HG03139 (cell line): ENCODE measurements at regions not wholly inside any gene's neighbourhood (a gene's known extent, or its start where the extent isn't known, plus 50 kb on each side); places are given as distances from the start of the nearest gene placed in this dataset.
"Not testable (repeated sequence)": the region's sequence is repeated elsewhere in the genome, so short reads cannot be mapped to it uniquely, and the experiment has no call there.

Source experiments
- ATAC-seq: cut with Tn5 transposase; IDR thresholded peaks from one replicate; pipeline ENCODE4 v1.9.1; 2021; ENCODE audit not compliant: unreplicated experiment

DNA sequence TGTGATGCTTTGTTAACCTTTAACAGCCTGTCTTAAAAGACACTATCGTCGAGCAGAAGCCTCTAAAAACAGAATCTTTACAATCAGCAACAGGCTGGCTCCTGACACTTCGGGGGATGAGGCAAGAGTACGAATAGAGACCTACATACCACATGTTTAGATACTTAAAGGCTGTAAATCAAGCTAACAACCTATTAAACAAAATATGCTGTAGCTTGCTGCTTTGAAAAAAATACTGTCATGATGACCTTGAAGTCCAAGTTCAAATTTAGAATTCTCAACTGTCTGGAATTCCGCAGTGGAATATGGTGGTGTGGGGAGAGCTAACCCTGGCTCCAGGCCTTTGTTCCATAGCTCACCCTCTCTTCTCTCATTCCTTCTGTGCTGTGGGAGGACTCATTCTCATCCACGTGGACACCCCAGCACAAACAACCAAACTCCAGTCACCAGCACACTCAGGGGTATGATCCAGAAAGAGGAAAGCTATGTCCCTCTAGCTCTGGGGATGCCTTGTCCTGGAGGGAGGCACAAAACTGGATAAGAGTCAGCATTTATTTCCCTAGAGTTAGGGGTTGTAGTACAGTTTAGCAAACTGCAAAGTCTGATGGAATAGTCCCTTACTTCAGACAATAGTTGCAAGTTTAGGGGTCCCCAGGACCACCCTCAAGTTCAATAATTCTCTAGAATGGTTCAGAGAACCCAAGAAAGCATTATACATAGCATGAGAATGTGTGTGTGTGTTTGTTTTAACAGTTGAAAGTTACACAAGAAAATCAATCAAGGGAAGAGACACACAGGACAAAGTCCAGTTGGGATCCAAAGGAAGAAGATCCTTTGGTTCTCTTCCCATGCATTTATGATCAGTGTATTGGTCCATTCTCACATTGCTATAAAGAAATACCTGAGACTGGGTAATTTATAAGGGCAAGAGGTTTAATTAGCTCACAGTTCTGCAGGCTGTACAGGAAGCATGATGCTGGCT lies 196.1 kb upstream of the SVIL start:
- ATAC-seq = no peak

- no peak for ATAC-seq
Observed at GRCh38 chr10:29829776-29830175, 195.0 kb upstream of the SVIL start.

DNA sequence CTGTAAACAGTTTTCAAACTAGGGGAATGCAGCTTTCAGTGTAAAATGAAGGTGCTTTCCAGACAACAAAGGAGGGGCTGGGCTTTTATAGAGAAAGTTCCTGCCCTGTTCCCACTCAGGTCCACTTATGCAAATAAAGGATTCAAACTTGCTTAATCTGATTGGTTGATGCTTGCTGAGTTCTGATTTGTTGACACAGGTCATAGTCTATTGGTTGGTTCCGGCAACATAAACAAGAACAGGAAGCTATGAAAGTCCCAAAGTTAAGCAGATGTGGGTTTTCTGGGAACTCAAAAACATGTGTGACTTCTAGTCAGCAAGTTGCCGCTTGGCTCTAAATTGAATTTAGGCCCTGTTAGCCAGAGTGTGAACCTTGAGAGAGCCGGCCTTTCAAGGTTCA lies 194.2 kb upstream of the SVIL start:
- no peak for ATAC-seq

- ATAC-seq = no peak
Observed at GRCh38 chr10:29828440-29828894, 193.7 kb upstream of the SVIL start.

GRCh38 chr10:29827512-29827911 lies 192.7 kb upstream of the SVIL start:
- no peak for ATAC-seq

- no peak for ATAC-seq
Observed at GRCh38 chr10:29826801-29827450, 192.2 kb upstream of the SVIL start.

GRCh38 chr10:29826221-29826620 lies 191.4 kb upstream of the SVIL start:
- ATAC-seq = no peak

GRCh38 chr10:29823553-29824080 lies 188.8 kb upstream of the SVIL start:
- no peak for ATAC-seq

- no peak for ATAC-seq
Observed at GRCh38 chr10:29820890-29821461, 186.2 kb upstream of the SVIL start.

DNA sequence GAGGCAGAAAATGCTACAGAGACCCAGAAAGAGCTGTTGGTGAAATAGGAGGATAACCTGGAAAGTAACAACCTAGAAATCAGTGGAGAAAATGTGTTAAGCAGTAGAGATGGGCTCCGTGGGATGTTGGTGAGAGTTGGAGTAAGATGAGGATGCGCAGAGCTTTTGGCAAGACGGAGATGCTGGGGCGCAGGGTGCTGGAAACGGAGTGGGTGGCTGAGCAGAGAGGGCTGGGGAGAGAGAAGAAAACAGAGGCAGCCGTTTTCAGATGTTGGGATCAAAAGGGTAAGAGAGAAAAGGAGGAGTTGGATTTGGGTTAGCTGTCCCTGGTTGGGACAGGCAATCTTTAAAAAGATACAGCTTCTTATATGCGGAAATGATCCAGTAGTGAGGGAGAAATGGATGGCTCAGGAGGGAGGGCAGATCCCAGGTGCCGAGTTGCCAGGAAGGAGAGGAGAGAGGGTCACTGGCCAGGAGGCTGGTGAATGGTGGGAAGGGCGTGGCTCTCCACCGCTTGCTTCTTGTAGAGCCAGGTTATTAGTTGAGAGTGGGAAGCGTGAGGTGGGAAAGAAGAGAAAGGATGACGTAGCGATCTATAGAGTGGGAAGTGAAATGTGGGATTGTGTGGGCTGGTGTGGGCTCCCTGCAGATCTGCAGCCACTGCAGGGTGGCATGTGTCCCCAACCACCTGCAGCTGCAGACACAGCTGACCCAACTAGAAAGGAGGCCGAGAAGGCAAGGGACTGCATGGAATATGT lies 182.2 kb upstream of the SVIL start:
- no peak for ATAC-seq

DNA sequence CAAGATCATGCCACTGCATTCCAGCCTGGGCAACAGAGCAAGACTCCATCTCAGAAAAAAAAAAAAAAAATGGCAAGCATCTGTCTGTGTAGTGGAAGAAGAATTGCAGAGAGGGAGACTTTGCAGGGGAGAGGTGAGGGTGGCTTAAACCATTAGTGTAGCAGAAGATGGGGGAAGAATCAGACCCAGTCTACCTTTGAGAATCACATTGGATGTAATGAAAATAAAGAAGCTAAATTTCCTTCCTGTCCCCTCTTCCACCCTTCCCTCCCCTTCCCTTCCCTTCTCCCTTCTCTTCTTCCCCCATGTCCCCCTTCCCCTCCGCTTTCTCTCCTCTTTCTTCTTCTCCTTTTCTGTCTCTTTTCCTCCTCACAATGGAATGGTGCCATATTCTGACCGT lies 180.8 kb upstream of the SVIL start:
- no peak for ATAC-seq

DNA sequence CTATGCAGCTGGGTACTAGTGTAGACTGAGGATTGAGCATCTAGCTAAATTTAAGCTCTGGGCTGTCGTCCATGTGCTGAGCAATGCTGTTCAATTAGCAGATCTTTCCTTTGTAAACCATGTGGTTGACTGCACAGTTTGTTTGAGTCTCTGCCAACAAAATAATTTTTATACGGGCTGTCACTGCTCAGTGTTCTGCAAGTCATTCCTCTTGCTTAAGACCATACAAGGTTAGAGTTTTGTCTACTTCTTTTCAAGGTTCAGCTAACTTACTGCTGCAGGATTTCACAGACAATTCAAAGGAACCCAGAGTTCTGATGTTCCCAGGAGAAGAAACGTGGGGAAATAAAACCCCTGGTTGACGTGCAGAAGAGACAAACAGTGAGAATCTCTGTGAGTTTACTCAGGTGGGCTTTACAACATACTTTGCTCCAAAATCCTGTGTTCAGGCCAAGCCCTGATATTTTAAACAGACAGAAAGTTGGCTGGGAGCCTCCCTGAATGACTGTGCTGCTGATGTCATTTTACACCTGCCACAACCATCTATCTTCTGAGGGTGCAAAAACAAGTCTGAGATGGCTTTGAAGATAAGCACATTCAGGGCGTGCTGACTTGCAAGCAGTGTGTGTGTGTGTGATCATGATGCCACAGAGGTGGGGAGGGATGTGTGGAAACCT lies 177.1 kb upstream of the SVIL start:
- no peak for ATAC-seq

DNA sequence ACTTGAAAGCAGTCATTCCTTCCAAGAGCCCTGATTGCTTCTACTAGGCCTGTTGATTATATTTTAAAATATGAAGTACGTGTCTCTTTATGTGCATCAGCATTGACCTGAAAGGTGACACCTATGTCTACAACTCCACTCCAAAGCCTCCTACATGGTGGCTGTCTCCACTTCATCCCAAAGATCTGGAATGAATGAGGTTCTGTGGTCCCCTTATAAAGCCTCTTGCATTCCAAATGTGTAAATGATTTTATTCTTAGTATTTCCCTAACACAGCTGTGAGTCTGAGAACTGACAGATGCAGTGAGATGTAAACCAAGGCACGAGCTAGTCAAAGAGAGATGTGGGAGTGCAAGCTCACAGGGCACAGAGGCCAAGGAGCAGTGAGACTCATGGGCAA lies 176.0 kb upstream of the SVIL start:
- no peak for ATAC-seq

GRCh38 chr10:29810231-29810630 lies 175.5 kb upstream of the SVIL start:
- ATAC-seq = not testable (repeated sequence)

DNA sequence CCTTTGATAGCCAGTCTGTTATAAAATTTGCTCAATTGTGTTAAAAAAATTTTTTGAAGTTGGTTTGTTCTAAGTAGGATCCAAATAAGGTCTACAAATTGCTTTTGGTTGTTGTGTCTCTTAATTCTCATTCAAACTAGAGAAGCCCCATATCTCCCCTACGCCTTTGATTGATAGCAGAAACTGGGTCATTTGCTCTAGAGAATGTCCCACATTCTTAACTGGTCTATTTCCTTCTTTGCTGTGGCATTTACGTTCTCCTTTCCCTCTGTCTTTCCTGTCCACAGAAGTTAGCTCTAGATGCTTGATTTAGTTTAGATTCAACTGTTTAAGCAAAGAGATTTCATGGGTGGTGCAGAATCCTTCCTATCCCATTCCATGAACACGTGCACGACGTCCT lies 174.6 kb upstream of the SVIL start:
- ATAC-seq = no peak

DNA sequence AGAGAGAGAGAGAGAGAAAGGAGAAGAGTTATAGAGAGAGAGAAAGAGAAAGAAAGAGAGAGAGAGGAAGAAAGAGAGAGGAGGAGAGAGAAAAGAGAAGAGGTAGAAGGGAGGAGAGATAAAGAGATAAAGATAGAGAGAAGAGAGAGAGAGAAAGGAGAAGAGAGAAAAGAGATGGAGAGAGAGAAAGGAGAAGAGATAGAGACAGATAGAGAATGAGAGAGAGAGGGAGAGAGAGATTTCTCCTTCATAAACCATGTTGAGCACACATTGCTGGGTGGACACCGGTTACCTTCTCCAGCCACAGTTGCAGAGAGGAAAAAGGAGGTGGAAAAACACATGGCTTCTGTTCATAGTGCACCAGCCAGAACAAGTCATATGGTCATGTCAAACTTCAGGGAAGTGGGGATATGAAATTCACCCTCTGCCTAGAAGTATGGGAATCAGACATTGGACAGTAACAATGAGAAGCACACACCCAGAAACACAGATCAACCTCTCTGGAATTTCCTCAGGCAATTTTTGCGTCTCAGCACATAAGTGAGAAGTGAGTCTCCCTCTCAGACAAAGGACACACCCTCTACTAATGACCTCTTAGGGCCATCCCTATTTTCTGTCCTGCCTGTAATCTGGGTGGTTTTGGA lies 172.5 kb upstream of the SVIL start:
- no peak for ATAC-seq

DNA sequence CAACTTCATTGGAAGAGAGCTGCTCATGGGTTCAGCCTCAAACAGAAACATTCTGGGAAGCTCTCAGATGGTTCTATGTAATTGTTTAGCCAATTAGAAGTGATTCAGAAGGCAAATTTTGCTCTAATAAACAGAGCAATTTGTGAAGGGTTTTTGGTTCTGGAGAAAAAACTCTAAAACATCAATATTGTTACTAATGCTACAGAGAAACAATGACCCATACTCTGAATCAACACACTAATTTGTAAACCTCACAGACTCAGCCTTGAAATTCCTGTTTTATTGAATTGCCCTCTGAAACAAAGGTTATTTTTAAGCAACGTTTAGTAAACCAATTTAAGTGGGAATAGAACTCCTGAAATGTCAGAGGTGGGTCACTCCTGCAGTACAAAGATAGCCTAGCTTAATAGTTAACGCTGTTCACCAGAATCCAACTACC lies 171.6 kb upstream of the SVIL start:
- ATAC-seq = no peak

DNA sequence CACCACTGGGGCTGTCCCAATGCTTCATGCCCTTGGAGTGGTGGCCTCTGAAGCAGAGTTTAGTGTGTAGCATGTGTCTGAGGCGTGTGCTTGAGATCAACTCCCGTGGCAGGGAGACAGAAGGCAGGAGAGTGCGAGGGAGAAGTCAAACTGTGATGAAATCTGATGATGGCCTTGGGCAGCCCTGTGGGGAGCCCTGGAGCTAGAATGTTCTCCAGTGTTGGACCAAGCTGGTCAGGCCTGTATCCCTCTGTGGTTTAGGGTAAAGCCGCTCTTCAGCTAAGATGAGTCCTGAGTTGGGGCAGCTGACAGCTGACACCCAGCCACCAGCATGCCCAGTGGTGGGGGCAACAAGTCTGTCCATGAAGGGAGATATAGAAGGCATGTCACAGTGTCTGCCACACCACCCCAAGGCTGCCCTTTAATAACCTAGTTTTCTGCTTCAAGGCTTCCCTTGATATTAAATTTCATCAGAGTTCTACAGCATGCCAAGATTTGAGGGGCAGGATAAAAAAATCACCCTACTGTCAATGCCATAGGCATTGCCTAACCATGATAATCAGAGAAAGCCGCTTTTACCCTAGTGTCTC lies 170.5 kb upstream of the SVIL start:
- ATAC-seq = no peak
